Body of pancreas (tissue), 4 donors: ENCODE measurements at regions not wholly inside any gene's neighbourhood (a gene's known extent, or its start where the extent isn't known, plus 50 kb on each side); places are given as distances from the start of the nearest gene placed in this dataset.

ENCODE experiments used
- CTCF ChIP-seq, 7 experiments: fragments of 450-650 bp in 4 of 7; fragments of 200-600 bp in 3 of 7; sonication (generic) in 3 of 7; IDR thresholded peaks; one replicate each; pipeline ENCODE4 v1.5.1; 2016 to 2019; ENCODE audit warnings: antibody characterized with exemption in 7 of 7
- POLR2A ChIP-seq, 3 donors: fragments of 450-650 bp; IDR thresholded peaks; one replicate each; pipeline ENCODE4 v1.6.1; 2016; ENCODE audit warnings: antibody characterized with exemption in 3 of 3, mild to moderate bottlenecking in 2 of 3

GRCh38 chr4:56093576-56093975 is 144.8 kb downstream of the CEP135 start:
- TF ChIP-seq POLR2A (IDR thresholded peaks at IDR 0.05) (no peak), CTCF (IDR thresholded peaks at IDR 0.05) (no peak)
